ENCODE measurements at regions not wholly inside any gene's neighbourhood (a gene's known extent, or its start where the extent isn't known, plus 50 kb on each side); places are given as distances from the start of the nearest gene placed in this dataset.

DNA sequence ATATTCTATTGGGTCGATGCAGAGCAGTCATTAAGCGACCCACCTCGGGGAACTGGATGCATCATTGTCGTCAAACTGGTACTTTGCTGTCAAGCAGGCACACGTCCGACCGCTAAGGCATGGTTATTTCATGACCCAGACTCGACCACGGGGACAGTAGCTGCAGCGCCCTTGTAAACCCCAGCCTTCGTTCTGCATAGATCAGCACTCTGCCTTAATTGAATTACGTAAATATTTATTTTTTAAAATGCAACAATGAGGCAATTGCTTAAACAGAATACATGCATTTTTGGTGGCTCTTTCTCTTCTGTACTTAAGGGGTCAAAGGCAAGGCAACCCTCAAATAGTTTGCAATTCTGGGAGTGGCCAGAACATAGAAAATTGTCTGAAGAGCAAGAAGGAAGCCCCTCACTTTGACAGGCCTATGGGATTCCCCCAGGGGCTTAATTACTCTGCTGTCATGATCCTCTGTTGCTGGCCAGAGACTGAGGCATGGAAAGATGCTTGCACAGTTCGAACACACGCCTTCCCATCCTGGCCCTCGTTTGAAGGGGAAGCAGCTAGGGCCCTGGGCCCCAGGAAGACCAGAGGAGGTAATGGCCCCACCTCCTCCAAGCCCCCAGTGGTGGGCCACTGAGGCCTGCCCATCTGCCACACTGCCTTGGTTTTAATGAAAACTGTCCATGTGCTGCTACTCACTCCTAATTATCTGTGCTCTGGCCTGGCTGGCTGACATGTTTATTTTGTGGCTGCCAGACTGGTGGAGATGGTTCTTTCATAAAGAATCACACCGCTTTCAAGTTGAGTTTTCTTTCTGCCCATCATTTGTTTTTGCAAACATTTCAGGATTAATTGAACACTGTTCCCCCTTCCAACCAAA, 169.7 kb upstream of the MAST4 start:
- no peak for DNase-seq
- no peak overlapping the region for H3K4me3 ChIP-seq
- no peaks in the 10 kb centered on the region for H3K27me3 ChIP-seq
- H3K4me1 ChIP-seq, result no peaks in the 10 kb centered on the region
- H3K9me3 ChIP-seq, result no peaks in the 10 kb centered on the region
- H3K36me3 ChIP-seq, result no peaks in the 10 kb centered on the region
- intact Hi-C loops (cut with DNase I; ENCODE audit: low total_unique reads), result no loop called here
- no peak overlapping the region for H3K27ac ChIP-seq
- TF ChIP-seq CTCF (IDR thresholded peaks at IDR 0.05), result no peak

DNA sequence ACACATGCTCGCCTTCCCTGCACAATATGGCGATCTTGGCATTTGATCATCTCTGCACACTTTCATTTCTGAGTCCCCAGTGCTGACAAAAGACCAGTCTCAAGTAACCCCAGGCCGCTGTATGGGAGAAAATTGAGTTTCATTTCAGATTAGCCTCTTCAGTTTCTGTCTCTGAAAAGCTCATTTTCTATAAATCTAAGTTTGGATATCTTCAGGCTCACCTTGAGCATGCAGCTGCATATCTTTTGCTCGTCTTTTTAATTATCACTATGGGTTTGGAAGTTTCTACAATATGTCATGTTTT, 169.1 kb upstream of the MAST4 start:
- no peak for DNase-seq
- no peaks in the 10 kb centered on the region for H3K36me3 ChIP-seq
- intact Hi-C loops (cut with DNase I; ENCODE audit: low total_unique reads), result no loop called here

DNA sequence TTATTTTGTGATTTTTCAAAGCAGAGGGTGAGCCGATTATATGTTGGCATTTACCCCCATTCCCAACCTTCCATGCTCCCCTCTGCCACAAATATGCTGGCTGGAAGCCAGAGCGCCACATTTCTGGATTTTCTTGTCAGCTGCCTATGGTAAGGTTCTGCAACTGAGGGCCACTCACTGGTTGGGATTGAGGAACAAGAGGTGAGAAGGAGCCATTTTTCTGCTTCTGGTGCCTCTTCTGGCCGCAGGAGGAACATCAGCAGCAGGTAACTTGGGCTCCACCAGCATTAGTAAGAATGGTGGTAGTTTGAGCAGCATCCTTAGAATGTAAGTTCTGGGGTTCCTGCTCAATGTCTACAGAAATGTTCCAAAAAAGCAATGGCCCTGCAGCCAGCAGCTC, 159.5 kb upstream of the MAST4 start:
- intact Hi-C loops (cut with DNase I; ENCODE audit: low total_unique reads), result no loop called here
- Histone ChIP-seq H3K36me3 (no peaks in the 10 kb centered on the region), H3K9me3 (no peaks in the 10 kb centered on the region), H3K4me3 (no peak overlapping the region), H3K4me1 (no peaks in the 10 kb centered on the region), H3K27ac (no peak overlapping the region), H3K27me3 (no peaks in the 10 kb centered on the region)
- TF ChIP-seq CTCF (IDR thresholded peaks at IDR 0.05), result no peak
- DNase-seq, result no peak

More for the DNA sequence above, 169.1 kb upstream of the MAST4 start:
- no peak for TF ChIP-seq CTCF (IDR thresholded peaks at IDR 0.05)
- H3K27ac ChIP-seq, result no peak overlapping the region
- no peaks in the 10 kb centered on the region for H3K9me3 ChIP-seq
- no peaks in the 10 kb centered on the region for H3K27me3 ChIP-seq
- no peak overlapping the region for H3K4me3 ChIP-seq
- H3K4me1 ChIP-seq, result no peaks in the 10 kb centered on the region

DNA sequence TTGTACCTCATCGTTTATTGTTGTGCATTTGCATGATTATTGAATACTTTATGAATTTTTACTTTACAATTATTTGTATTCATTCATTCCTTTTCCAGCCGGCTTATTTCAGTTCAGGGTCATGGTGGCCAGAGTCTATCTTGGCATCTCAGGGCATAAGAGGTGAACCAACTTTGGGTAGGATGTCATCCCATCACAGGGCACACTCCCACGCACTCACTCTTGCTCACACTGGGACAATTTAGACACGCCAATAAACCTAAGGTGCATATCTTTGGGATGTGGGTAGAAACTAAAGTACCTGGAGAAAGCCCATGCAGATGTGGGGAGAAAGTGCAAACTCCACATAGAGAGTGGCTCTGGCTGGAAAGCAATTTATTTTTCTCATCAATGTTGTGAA, 158.1 kb upstream of the MAST4 start:
- Histone ChIP-seq H3K27ac (no peak overlapping the region), H3K27me3 (no peaks in the 10 kb centered on the region), H3K4me1 (no peaks in the 10 kb centered on the region), H3K36me3 (no peaks in the 10 kb centered on the region), H3K4me3 (no peak overlapping the region), H3K9me3 (no peaks in the 10 kb centered on the region)
- no peak for TF ChIP-seq CTCF (IDR thresholded peaks at IDR 0.05)
- intact Hi-C loops (cut with DNase I; ENCODE audit: low total_unique reads), result no loop called here
- DNase-seq, result no peak

DNA sequence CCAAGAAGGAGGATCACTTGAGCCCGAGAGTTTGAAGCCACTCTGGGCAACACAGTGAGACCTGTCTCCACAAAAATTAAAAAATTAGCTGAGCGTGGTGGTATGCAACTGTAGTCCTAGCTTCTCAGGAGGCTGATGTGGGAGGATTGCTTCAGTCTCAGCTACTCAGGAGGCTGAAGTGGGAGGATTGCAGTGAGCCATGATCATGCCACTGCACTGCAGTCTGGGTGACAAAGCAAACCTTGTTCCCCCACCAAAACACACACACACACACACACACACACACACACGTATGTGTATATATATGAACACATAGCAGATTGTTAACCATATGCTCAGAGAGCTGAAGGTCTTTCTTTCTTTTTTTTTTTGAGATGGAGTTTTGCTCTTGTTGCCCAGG, 157.5 kb upstream of the MAST4 start:
- DNase-seq, result no peak
- intact Hi-C loops (cut with DNase I; ENCODE audit: low total_unique reads), result no loop called here
- H3K9me3 ChIP-seq, result no peaks in the 10 kb centered on the region
- H3K36me3 ChIP-seq, result no peaks in the 10 kb centered on the region
- no peaks in the 10 kb centered on the region for H3K4me1 ChIP-seq
- H3K27ac ChIP-seq, result no peak overlapping the region
- TF ChIP-seq CTCF (IDR thresholded peaks at IDR 0.05), result no peak
- no peaks in the 10 kb centered on the region for H3K27me3 ChIP-seq
- H3K4me3 ChIP-seq, result no peak overlapping the region
